Posterior vena cava (tissue), 2 donors: ENCODE measurements at regions not wholly inside any gene's neighbourhood (a gene's known extent, or its start where the extent isn't known, plus 50 kb on each side); places are given as distances from the start of the nearest gene placed in this dataset.

Experiments used
- DNase-seq: peaks from one replicate; pipeline ENCODE4 v3.0.0-alpha.2; 2020; ENCODE audit warnings: low spot score
- intact Hi-C, 2 donors: fragments of 100-400 bp; cut with DNase I; formaldehyde crosslinking; loops; one replicate each; pipeline versions ENCODE4 v1.14.1 to v1.14.2; 2022 to 2023
- donor health status: DM: yes; HTN: yes; CAD: no.
- donor health status: DM: yes; HTN: yes; CAD: no.

GRCh38 chr6:167643223-167643622, 183.5 kb upstream of the AFDN start:
- DNase-seq: peak; percentile 4
- intact Hi-C loops: no loop called here

- DNase-seq: no peak
- intact Hi-C loops: no loop called here
Measured at GRCh38 chr6:167643716-167644115, 183.0 kb upstream of the AFDN start.

- peak; percentile 61 for DNase-seq
- intact Hi-C loops: no loop called here
Measured at GRCh38 chr6:167644412-167645132, 182.1 kb upstream of the AFDN start.

- intact Hi-C loops: no loop called here
- peak; percentile 10 for DNase-seq
Measured at GRCh38 chr6:167645368-167645767, 181.3 kb upstream of the AFDN start.

GRCh38 chr6:167647306-167647705, 179.4 kb upstream of the AFDN start:
- intact Hi-C loops: no loop called here
- DNase-seq: no peak

GRCh38 chr6:167647737-167648470, 178.8 kb upstream of the AFDN start:
- peak; percentile 50 for DNase-seq
- intact Hi-C loops: no loop called here

- peak; percentile 57 for DNase-seq
- intact Hi-C loops: no loop called here
Measured at GRCh38 chr6:167648501-167649278, 178.0 kb upstream of the AFDN start.

GRCh38 chr6:167649476-167649875, 177.2 kb upstream of the AFDN start:
- intact Hi-C loops: no loop called here
- peak; percentile 31 for DNase-seq

- DNase-seq: peak; percentile 67
- intact Hi-C loops: no loop called here
Measured at GRCh38 chr6:167650730-167651317, 175.9 kb upstream of the AFDN start.

- peak; percentile 7 for DNase-seq
- intact Hi-C loops: no loop called here
Measured at GRCh38 chr6:167651318-167652041, 175.2 kb upstream of the AFDN start.

GRCh38 chr6:167652042-167652700, 174.5 kb upstream of the AFDN start:
- intact Hi-C loops: no loop called here
- DNase-seq: no peak

GRCh38 chr6:167652701-167653095, 174.0 kb upstream of the AFDN start:
- DNase-seq: peak; percentile 74
- intact Hi-C loops: no loop called here

GRCh38 chr6:167653561-167653960, 173.2 kb upstream of the AFDN start:
- intact Hi-C loops: no loop called here
- DNase-seq: peak; percentile 72

- intact Hi-C loops: no loop called here
- DNase-seq: peak; percentile 1
Measured at GRCh38 chr6:167654389-167654788, 172.3 kb upstream of the AFDN start.

- peak; percentile 0 for DNase-seq
- intact Hi-C loops: no loop called here
Measured at GRCh38 chr6:167655174-167655821, 171.4 kb upstream of the AFDN start.

GRCh38 chr6:167658106-167658505, 168.6 kb upstream of the AFDN start:
- intact Hi-C loops: no loop called here
- no peak for DNase-seq

GRCh38 chr6:167659046-167659445, 167.7 kb upstream of the AFDN start:
- intact Hi-C loops: no loop called here
- DNase-seq: peak; percentile 12

- no peak for DNase-seq
- intact Hi-C loops: no loop called here
Measured at GRCh38 chr6:167660424-167660823, 166.3 kb upstream of the AFDN start.
